ENCODE measurements at regions not wholly inside any gene's neighbourhood (a gene's known extent, or its start where the extent isn't known, plus 50 kb on each side); places are given as distances from the start of the nearest gene placed in this dataset.

DNA sequence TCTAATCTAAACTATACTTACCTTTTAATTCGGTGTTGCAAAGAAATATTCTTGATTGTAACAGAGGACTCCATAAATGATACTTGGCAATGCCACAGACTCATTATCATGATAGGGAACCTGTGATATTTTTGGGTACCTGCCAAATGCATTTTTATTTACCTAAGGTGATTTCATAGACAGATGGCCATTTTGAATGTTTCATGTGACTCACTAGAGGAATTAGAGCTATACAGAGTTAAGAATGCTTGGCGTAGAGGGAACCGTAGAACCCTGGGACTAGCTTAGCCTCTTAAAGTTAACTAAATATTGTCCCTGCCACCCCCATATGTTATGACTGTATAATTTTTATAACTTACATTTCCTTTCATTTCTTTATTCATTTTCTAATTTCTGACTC is 136.1 kb downstream of the DISP1 start:
- no peak overlapping the region for H3K4me3 ChIP-seq
- intact Hi-C loops (cut with DNase I, micrococcal nuclease), result no loop called here
- TF ChIP-seq CTCF (IDR thresholded peaks at IDR 0.05), result no peak
- peak; percentile 84 for ATAC-seq
- no peak for DNase-seq
- no peaks in the 10 kb centered on the region for H3K4me1 ChIP-seq (ENCODE audit: low read depth)
- H3K36me3 ChIP-seq (ENCODE audit: low read depth), result no peaks in the 10 kb centered on the region
- H3K9me3 ChIP-seq, result no peaks in the 10 kb centered on the region

GRCh38 chr1:222953585-222953984 is 138.7 kb downstream of the DISP1 start:
- intact Hi-C loops (cut with DNase I, micrococcal nuclease), result no loop called here
- no peaks in the 10 kb centered on the region for H3K4me1 ChIP-seq (ENCODE audit: low read depth)
- DNase-seq (no peak), ATAC-seq (no peak)
- no peaks in the 10 kb centered on the region for H3K36me3 ChIP-seq (ENCODE audit: low read depth)
- no peak overlapping the region for H3K4me3 ChIP-seq
- H3K9me3 ChIP-seq, result no peaks in the 10 kb centered on the region
- no peak for TF ChIP-seq CTCF (IDR thresholded peaks at IDR 0.05)

GRCh38 chr1:222955964-222956363 is 141.1 kb downstream of the DISP1 start:
- Histone ChIP-seq H3K4me3 (no peak overlapping the region), H3K4me1 (ENCODE audit: low read depth) (no peaks in the 10 kb centered on the region), H3K36me3 (ENCODE audit: low read depth) (no peaks in the 10 kb centered on the region), H3K9me3 (no peaks in the 10 kb centered on the region)
- intact Hi-C loops (cut with DNase I, micrococcal nuclease), result no loop called here
- DNase-seq (no peak), ATAC-seq (no peak)
- no peak for TF ChIP-seq CTCF (IDR thresholded peaks at IDR 0.05)

DNA sequence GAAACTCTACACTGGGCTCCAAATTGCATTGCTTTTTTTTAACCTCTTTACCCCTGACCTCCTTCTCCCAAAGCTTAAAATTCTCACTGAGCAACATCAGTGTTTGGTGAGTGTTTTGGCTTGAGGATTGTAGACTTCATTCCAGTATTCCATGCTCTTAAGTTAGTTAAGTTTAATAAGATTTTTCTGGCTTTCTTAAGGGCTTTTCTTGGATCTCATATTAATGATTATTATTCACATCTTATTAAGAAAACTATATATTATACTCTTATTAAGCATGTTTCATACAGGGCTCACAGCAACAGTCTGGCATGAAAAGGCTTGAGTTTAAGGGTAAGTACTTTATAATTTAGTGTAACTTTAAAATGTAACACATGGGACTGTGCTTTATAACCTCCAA is 141.8 kb downstream of the DISP1 start:
- TF ChIP-seq CTCF (IDR thresholded peaks at IDR 0.05), result no peak
- DNase-seq, result no peak
- H3K9me3 ChIP-seq, result no peaks in the 10 kb centered on the region

GRCh38 chr1:222967466-222968240 is 152.8 kb downstream of the DISP1 start:
- Histone ChIP-seq H3K4me3 (no peak overlapping the region), H3K36me3 (ENCODE audit: low read depth) (no peaks in the 10 kb centered on the region), H3K9me3 (no peaks in the 10 kb centered on the region), H3K4me1 (ENCODE audit: low read depth) (no peaks in the 10 kb centered on the region)
- DNase-seq, result no peak
- no peak for TF ChIP-seq CTCF (IDR thresholded peaks at IDR 0.05)
- ATAC-seq, result no peak
- intact Hi-C loops (cut with DNase I, micrococcal nuclease), result no loop called here

More for the DNA sequence above, 141.8 kb downstream of the DISP1 start:
- Histone ChIP-seq H3K4me1 (ENCODE audit: low read depth) (no peaks in the 10 kb centered on the region), H3K4me3 (no peak overlapping the region), H3K36me3 (ENCODE audit: low read depth) (no peaks in the 10 kb centered on the region)
- intact Hi-C loops (cut with DNase I, micrococcal nuclease), result no loop called here
- ATAC-seq, result no peak
